Lower leg skin (tissue), 4 donors: ENCODE measurements at regions not wholly inside any gene's neighbourhood (a gene's known extent, or its start where the extent isn't known, plus 50 kb on each side); places are given as distances from the start of the nearest gene placed in this dataset.

Experiments used
- DNase-seq, 2 donors: peaks; one replicate each; pipeline ENCODE4 v3.0.0-alpha.2; 2019; ENCODE audit warnings: low spot score in 2 of 2
- H3K4me3 ChIP-seq: fragments of 200-600 bp; sonication (generic); 2 replicates; pipeline ENCODE4 v1.5.1; 2017; ENCODE audit warnings: mild to moderate bottlenecking, low read depth; ENCODE audit not compliant: poor library complexity, severe bottlenecking
- CTCF ChIP-seq, 3 donors: fragments of 450-650 bp; IDR thresholded peaks; one replicate each; pipeline ENCODE4 v1.5.1; 2016; ENCODE audit warnings: antibody characterized with exemption in 3 of 3, mild to moderate bottlenecking in 3 of 3, moderate library complexity in 2 of 3
- POLR2A ChIP-seq, 2 donors: fragments of 450-650 bp; IDR thresholded peaks; one replicate each; pipeline ENCODE4 v1.6.1; 2016 to 2017; ENCODE audit warnings: antibody characterized with exemption in 2 of 2, mild to moderate bottlenecking in 1 of 2, moderate library complexity in 1 of 2
- whole genome bisulfite sequencing, 2 donors: methylation state at CpG; one replicate each; pipeline ENCODE4 v1.1.5; 2018; 5-methylcytosine and 5-hydroxymethylcytosine counted together
- intact Hi-C: fragments of 100-400 bp; cut with DNase I; formaldehyde crosslinking; loops from one replicate; pipeline ENCODE4 v1.15.0; 2023; ENCODE audit warnings: low total_unique reads

DNA sequence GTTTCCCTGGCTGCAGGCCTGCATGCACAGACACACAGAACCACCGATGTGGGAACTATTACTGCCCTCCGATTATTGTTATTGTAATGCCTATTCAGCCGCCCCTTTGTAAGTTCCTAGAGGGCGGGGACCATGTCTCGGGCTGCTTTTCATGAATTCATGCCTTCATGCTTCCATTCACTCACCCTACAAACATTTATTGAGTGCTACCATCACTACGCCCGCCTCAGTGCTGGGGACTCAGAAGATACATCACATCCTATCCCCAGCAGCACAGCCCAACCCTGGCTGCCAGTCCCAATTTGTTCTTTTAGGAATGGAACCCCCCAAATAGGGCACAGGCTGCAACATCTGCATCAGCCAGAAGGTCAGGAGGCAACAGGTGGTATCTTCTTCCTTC lies 75.9 kb downstream of the FOXA2 start:
- DNase-seq = no peak
- WGBS, 2 donors = 71 to 73% methylated on average over 7 of the region's 7 CpGs
- intact Hi-C loops = no loop called here
- H3K4me3 ChIP-seq = no peak overlapping the region
- TF ChIP-seq CTCF (IDR thresholded peaks at IDR 0.05) (no peak), POLR2A (IDR thresholded peaks at IDR 0.05) (no peak)

DNA sequence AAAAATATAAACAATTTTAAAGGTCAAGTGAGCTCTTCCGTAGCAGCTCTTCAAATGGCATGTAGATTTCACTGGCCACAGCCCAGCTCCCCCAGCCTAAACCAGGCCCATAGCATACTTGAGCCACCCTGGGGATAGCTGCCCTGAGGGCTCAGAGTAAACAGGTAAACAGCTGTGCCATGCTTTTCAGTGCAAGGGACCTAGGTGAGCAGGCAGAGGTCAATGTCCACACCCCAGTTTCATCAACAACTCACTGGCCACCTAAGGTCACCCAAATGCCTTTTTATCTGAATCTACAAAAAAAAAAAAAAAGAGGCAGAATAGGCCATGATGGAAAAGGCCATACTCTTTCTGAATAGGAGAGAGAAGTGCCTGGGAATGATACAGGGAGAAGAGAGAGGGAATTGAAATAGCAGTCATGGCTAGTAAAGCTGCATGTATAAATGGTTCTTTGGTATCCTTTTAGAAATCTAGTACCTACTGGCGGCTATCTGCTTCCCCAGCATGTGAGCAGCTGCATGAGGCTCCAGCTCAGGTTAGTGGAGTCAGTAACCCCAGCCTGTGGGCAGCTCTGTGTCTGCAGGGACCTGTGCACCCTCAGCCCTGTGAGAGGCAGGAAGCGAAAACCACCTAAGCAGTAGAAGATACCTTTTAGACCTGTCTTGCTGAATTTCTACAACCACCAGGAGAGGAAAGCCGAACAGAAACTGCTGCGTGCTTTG lies 77.0 kb downstream of the FOXA2 start:
- 86 to 92% methylated on average over 5 of the region's 5 CpGs for WGBS, 2 donors
- no peak for DNase-seq
- intact Hi-C loops = no loop called here
- TF ChIP-seq POLR2A (IDR thresholded peaks at IDR 0.05) = no peak
- TF ChIP-seq CTCF (IDR thresholded peaks at IDR 0.05) = no peak
- no peak overlapping the region for H3K4me3 ChIP-seq

DNA sequence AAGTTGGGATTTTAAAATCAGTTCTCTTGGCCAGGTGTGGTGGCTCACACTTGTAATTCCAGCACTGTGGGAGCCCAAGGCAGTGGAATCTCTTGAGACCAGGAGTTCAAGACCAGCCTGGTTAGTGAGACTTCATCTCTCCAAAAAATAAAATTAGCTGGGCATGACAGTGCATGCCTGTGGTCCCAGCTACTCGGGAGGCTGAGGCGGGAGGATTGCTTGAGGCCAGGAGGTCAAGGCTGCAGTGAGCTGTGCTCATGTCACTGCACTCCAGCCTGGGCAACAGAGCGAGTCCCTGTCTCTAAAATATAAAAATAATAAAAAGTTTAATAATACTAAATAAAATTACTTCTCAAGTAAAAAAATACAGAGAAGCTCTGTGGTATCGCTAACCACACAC lies 77.5 kb downstream of the FOXA2 start:
- DNase-seq = no peak
- no peak overlapping the region for H3K4me3 ChIP-seq
- 84 to 90% methylated on average over 4 of the region's 4 CpGs for WGBS, 2 donors
- TF ChIP-seq CTCF (IDR thresholded peaks at IDR 0.05) = no peak
- intact Hi-C loops = no loop called here

DNA sequence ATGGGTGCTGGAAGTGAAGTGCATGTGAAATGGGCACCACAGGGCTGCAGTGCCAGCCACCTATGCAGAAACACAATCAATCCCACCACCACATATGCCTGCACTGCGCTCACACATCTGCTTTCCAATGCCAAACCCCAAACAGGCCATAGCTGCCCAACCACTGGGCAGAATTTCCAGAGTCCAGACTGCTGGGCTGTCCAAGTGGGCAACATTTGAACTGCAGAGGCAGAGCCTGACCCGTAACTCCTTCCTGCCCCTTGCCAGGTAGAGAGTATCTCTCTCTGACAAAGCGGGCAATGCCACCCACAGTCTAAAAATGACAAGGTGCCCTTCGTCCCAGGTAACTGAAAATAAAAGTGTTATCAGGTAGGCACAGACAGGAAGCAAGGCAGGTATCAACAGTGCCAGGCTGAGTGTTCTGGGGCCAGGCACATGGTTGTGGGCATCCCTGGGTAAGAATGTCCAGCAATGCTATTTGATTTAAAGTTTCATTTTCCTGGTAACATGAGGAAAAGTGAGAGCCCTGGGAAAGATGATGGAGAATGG lies 79.5 kb downstream of the FOXA2 start:
- TF ChIP-seq POLR2A (IDR thresholded peaks at IDR 0.05) (no peak), CTCF (IDR thresholded peaks at IDR 0.05) (no peak)
- DNase-seq = no peak
- intact Hi-C loops = no loop called here
- WGBS, 2 donors = 85 to 87% methylated on average over 4 of the region's 4 CpGs
- no peak overlapping the region for H3K4me3 ChIP-seq

DNA sequence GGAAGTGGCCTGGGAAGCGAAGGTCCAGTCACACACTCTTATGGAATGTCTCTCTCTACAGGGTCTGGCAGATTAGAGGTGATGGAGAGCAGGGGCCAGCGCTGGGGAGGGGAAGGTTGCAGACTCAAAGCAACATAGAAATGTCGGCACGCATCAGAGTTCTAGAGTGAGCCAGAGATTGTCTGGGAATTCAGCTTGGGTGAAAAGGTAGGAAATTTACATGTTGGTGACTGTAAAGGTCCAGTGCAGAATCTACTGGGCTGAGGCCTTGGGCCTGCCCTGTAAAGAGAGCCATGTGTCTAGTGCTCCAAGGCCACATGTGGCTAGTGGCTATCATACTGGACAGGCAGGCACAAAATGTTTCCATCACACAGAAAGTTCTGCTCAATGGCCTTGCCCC lies 80.8 kb downstream of the FOXA2 start:
- TF ChIP-seq POLR2A (IDR thresholded peaks at IDR 0.05) (no peak), CTCF (IDR thresholded peaks at IDR 0.05) (no peak)
- no peak overlapping the region for H3K4me3 ChIP-seq
- intact Hi-C loops = no loop called here
- WGBS, 2 donors = 87 to 92% methylated on average over 4 of the region's 4 CpGs
- DNase-seq = no peak

DNA sequence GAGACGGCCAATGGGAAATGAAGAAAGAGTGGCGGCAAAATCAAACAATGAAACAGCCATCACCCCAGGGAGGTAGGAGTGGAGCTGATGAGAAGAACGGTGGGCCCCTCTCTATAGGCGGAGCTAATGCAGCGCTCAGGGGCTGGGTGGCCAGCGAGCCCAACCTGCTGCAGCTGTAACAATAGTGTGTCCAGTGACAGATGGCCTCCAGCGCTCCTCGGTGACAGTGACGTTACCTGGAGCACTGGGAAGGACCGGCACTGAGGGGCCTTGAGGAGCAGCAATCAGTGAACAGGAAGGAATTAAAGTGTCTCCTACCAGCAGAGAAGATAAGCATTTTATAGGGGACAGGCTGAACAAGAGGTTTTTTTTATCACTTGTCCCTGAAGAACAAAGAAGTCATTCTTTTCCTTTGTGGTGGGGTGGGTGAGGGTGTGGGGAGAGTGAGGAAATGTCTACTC lies 81.6 kb downstream of the FOXA2 start:
- intact Hi-C loops = no loop called here
- TF ChIP-seq POLR2A (IDR thresholded peaks at IDR 0.05) (no peak), CTCF (IDR thresholded peaks at IDR 0.05) (no peak)
- no peak overlapping the region for H3K4me3 ChIP-seq
- 50 to 63% methylated on average over 10 of the region's 10 CpGs for WGBS, 2 donors
- no peak for DNase-seq
